AG04450 (cell line): ENCODE measurements at regions not wholly inside any gene's neighbourhood (a gene's known extent, or its start where the extent isn't known, plus 50 kb on each side); places are given as distances from the start of the nearest gene placed in this dataset.

Experiments
- CTCF ChIA-PET: fragments of 300-600, 350-600 bp; formaldehyde crosslinking; extraction: SDS; loops from one replicate; lab custom pipeline; 2022; ENCODE audit warnings: antibody characterized with exemption, inconsistent platforms; lab: Charles Lee
- POLR2A ChIA-PET: fragments of 350-600 bp; formaldehyde crosslinking; extraction: SDS; loops from one replicate; lab custom pipeline; 2021; ENCODE audit warnings: antibody characterized with exemption, inconsistent platforms; lab: Yijun Ruan, JAX
- DNase-seq: peaks from one replicate; pipeline ENCODE4 v3.0.0-alpha.2; 2011; ENCODE audit warnings: low read depth, low spot score
- H3K27ac ChIP-seq: one replicate; pipeline ENCODE4 v1.5.1; 2012; ENCODE audit warnings: low read depth, low read length, control low read depth
- H3K27me3 ChIP-seq: one replicate; pipeline ENCODE4 v1.6.0; 2012; ENCODE audit warnings: low read length; ENCODE audit not compliant: control insufficient read depth, insufficient read depth
- H3K4me3 ChIP-seq: 2 replicates; pipeline ENCODE4 v1.5.1; 2011; ENCODE audit warnings: mild to moderate bottlenecking, low read depth, low read length, control low read depth
- H3K9me3 ChIP-seq: 2 replicates; pipeline ENCODE4 v1.5.1; 2012; ENCODE audit warnings: low read length; ENCODE audit not compliant: control insufficient read depth, insufficient read depth
- TF ChIP-seq, protein P1 (sequence below): IDR thresholded peaks from 2 replicates; pipeline ENCODE4 v1.5.1; 2011; ENCODE audit warnings: low read depth, low read length, control low read depth, inconsistent platforms

DNA sequence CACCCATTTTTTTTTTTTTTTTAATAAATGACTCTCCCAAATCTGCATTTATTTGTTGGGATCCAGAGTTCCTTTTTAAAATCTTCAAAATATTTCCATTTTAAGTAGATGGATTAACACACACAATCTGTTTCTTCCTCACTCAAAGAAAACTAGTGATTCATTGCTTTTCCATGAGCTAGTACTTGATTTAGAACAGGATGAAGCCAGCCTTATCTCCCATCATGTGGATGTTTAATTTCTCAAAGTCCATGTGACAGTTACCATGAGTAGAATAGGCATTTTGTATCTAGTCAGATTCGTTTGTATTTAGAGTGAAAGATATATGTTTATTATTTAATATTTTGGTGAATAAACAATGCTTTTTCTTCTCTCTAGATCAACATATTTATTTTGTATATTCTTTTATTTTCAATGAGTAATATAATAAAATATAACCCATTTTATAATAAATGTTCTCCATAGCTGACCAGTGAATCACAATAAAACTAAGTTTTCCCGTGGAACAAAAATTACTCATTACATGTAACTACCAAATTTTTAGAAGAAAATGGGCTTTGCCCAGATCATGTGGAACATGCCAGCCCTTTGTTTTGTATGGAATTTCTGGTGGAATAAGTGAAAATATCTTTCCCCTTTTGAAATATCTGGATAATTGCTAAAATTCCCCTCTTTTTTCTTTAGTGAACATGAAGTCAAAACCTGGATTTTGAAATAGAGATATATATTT is 54.9 kb upstream of the RPS23 start:
- Histone ChIP-seq H3K27ac (no peak overlapping the region), H3K9me3 (no peaks in the 10 kb centered on the region; the same call in 1 of the 2 replicates), H3K27me3 (no peaks in the 10 kb centered on the region), H3K4me3 (no peak overlapping the region)
- ChIA-PET CTCF (interaction anchor here (0.7 to 1.1 kb wide), 2 partner anchors 74 to 1192 kb away, joined by 3 read pairs; no protein-coding TSS in a partner anchor), POLR2A (no interaction called here)
- DNase-seq, result no peak
- TF ChIP-seq, protein P1, sequence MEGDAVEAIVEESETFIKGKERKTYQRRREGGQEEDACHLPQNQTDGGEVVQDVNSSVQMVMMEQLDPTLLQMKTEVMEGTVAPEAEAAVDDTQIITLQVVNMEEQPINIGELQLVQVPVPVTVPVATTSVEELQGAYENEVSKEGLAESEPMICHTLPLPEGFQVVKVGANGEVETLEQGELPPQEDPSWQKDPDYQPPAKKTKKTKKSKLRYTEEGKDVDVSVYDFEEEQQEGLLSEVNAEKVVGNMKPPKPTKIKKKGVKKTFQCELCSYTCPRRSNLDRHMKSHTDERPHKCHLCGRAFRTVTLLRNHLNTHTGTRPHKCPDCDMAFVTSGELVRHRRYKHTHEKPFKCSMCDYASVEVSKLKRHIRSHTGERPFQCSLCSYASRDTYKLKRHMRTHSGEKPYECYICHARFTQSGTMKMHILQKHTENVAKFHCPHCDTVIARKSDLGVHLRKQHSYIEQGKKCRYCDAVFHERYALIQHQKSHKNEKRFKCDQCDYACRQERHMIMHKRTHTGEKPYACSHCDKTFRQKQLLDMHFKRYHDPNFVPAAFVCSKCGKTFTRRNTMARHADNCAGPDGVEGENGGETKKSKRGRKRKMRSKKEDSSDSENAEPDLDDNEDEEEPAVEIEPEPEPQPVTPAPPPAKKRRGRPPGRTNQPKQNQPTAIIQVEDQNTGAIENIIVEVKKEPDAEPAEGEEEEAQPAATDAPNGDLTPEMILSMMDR, result no peak

DNA sequence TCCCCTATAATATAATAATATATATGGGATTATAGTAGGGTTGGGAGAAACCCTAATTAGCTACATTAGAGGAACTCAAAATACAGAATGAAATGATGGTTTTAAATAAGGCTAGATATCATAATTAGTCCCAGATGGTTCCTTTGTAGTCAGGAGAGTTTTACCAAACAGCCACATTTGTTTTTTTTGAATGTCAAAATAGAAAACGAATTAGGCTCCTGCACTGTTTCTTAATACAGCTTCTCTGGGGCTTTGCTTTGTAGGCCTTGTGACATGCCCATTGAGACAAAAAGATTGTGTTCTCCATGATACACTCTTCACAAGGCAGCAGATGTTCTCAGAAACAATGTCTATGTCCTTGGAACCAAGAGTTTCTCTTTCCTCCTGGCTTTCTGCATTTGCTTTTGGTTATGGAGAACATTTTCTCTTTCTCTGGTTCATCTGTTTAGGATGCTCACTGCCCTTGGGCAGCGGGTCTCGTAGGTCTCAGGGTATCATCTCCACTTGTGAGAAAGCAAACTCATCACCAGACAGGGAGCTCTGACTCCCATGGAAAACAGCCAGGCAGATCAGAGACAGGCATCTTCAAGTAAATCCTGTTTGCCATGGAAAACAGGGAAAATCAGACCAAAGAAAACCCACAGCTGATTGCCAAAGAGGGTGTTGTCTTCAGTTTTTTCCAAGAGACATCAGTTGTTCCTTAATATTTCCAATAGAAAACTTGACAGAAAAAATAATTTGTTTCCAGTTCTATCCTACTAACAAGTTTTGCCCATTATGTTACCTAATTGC is 54.1 kb upstream of the RPS23 start:
- DNase-seq, result no peak
- Histone ChIP-seq H3K4me3 (no peak overlapping the region), H3K9me3 (no peaks in the 10 kb centered on the region; the same call in 1 of the 2 replicates), H3K27ac (no peak overlapping the region), H3K27me3 (no peaks in the 10 kb centered on the region)
- TF ChIP-seq, protein P1, result no peak
- ChIA-PET POLR2A (no interaction called here), CTCF (interaction anchor here (1.0 to 2.0 kb wide), 3 partner anchors 20 to 32 kb away, joined by 3 to 13 read pairs (median 5); no protein-coding TSS in a partner anchor)

DNA sequence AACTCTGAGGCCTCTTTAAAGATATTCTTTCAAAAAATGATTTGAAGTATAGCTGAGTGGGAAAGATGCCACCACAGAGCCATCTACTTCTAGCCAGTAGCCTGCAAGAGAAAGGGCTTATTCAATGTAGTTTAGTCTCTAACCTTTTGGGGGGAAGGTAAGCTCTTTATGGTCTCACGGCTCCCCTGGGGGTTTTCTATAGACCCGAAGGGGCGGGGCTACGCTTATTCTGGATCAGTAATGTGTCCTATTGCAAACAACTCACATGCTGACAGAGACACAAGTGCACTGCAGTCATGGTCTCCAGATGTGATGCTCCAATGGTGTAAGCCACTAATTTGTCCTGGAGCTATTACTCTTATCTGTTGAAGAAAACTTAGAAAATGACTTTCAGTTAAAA is 53.4 kb upstream of the RPS23 start:
- DNase-seq, result no peak
- no peaks in the 10 kb centered on the region for H3K27me3 ChIP-seq
- TF ChIP-seq, protein P1, result no peak
- POLR2A ChIA-PET, result no interaction called here
- H3K4me3 ChIP-seq, result no peak overlapping the region
- CTCF ChIA-PET, result interaction anchor here (0.7 to 2.0 kb wide), 4 partner anchors 19 to 33 kb away, joined by 3 to 13 read pairs (median 4); no protein-coding TSS in a partner anchor
- no peaks in the 10 kb centered on the region; the same call in 1 of the 2 replicates for H3K9me3 ChIP-seq
- H3K27ac ChIP-seq, result no peak overlapping the region

- DNase-seq, result no peak
- H3K4me3 ChIP-seq, result no peak overlapping the region
- POLR2A ChIA-PET, result no interaction called here
- TF ChIP-seq, protein P1, result no peak
- no peaks in the 10 kb centered on the region for H3K27me3 ChIP-seq
- no peak overlapping the region for H3K27ac ChIP-seq
- CTCF ChIA-PET, result interaction anchor here (0.9 to 2.0 kb wide), 4 partner anchors 18 to 34 kb away, joined by 3 to 13 read pairs (median 4); no protein-coding TSS in a partner anchor
- H3K9me3 ChIP-seq, result no peaks in the 10 kb centered on the region; the same call in 1 of the 2 replicates
Observed at GRCh38 chr5:82330530-82331270, 52.5 kb upstream of the RPS23 start.
